GM18520 (cell line): ENCODE measurements at regions not wholly inside any gene's neighbourhood (a gene's known extent, or its start where the extent isn't known, plus 50 kb on each side); places are given as distances from the start of the nearest gene placed in this dataset.
"Not testable (repeated sequence)": the region's sequence is repeated elsewhere in the genome, so short reads cannot be mapped to it uniquely, and the experiment has no call there.

Experiments used
- ATAC-seq: cut with Tn5 transposase; IDR thresholded peaks from one replicate; pipeline ENCODE4 v1.9.1; 2021; ENCODE audit not compliant: unreplicated experiment

DNA sequence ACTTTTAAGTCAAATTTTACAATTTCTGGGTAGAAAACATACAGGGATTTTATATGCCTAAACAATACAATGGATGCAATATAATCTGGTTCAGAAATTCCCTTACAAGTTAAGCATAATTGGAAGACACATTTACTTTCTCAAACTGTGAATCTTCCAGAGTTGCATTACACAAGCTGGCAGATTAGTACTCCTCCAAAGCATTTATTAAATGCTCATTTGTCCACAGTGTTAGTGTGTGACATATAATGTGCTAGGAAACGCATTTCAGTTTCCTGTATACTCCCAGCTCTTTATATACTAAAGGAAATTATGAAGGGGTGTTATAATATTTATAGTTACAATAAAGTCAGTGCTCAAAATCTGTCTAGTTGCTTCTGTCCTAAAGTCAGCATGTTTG is 239.0 kb upstream of the FIGN start:
- no peak for ATAC-seq

DNA sequence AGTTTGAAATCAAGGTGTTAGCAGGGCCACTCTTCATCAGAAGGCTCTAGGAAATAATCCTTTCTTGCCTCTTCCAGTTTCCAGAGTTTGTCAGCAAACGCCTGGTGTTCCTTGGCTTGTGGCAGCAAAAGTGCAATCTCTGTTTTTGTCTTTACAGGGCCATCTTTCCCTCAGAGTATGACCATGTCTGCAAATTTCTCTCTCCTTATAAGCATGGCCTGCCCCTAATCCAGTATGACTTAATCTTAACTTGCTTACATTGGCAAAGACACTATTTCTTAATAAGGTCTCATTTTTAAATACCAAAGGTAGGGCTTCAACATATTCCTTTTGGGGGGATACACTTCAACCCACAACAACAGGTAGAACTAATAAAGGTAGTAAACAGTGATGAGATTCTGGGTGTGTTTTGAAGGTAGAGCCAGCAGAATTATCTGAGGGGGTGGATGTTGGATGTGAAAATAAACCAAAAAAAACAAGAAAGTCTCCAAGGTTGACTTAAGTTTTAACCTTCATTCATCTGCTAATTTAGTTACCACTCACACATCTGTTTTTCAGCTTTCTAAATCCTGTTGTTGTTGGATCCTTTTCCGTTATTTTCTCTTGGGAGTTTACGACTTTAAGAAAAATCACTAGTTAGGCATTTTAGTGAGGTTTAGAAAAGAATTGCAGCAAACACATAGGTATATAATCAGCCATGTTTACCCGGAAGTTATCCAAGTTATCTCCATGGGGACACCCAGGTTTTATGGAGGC is 234.4 kb upstream of the FIGN start:
- ATAC-seq: no peak

DNA sequence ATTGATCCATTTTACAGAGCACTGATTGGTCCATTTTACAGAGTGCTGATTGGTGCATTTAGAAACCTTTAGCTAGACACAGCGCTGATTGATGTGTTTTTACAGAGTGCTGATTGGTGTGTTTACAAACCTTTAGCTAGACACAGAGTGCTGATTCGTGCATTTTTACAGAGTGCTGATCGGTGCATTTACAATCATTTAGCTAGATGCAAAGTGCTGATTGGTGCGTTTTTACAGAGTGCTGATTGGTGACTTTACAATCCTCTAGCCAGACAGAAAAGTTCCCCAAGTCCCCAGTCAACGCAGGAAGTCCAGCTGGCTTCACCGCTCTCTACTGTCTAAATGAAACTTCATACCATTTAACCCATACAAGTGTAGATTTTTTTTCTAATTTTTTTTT is 228.5 kb upstream of the FIGN start:
- ATAC-seq: not testable (repeated sequence)

DNA sequence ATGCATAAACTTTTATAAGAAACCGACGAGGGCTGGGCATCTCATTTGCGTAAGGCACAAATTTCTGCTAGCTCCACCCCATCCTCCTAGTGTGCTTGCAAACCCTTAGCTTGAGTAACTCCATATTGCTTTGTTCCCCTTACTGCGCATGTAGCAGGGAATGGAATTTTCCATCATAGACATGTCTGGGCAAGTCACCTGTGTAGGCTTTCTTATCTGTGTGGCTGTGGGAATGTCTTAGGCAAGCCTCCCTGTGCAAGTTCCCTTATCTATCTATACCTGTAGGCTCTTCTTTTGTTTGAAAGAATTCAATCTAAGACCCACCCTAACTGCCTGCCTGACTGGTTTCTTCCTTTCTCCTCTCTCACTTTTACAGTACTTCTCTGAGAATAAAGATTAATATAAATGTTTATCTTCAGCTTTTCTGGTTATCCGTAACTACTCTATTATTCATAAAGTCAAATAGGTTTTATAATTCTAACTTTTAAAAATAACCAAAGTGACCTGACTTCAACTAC is 217.6 kb upstream of the FIGN start:
- ATAC-seq: no peak

DNA sequence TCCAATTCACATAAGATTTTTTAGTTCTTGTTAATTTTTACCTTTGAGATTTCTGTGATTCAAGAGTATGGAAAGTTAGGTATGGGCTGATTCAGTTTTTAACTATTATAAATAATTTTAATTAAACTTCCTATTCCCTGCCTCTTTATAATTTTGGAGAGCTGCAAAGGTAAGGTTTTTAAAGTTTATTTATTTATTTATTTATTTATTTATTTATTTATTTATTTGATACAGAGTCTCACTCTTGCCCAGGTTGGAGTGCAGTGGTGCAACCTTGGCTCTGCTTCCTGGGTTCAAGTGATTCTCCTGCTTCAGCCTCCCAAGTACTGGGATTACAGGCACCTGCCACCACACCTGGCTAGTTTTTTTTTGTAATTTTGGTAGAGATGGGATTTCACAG is 215.5 kb upstream of the FIGN start:
- no peak for ATAC-seq

DNA sequence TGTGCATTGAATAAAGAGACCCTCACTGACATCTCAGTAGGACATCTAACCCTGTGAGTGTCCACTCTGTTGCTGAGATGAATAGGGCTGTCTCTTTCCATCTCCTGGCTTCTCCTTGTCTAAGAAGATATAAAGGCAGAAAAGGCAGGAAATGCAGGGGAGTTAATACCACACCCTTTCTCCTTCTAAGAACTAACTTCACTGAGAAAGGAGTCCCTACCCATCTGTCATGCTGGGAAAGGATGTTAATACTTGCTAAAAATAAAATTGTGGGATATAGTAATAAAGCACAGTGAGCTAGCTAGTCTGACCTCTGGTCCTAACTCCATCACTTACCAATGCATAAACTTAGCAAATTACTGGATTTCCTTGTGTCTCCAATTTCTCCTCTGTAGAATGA is 213.9 kb upstream of the FIGN start:
- ATAC-seq: no peak

DNA sequence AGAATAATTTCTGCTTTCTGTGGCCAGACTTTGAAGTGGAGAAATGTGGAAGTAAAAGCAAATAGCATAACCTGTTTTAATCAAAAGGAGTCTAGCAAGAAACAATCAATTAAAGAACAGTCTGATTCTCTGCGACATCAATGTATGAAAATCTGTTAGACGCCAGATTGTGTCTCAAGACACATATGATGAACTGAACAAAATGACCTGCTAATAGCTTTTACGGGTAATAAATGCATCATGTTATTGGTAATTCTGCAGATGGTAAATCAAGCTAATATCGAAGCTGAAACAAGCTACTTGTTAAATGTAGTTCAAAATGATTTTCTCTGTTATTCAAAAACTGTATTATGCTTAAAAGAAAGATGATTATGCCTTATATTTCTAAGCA is 208.5 kb upstream of the FIGN start:
- no peak for ATAC-seq

DNA sequence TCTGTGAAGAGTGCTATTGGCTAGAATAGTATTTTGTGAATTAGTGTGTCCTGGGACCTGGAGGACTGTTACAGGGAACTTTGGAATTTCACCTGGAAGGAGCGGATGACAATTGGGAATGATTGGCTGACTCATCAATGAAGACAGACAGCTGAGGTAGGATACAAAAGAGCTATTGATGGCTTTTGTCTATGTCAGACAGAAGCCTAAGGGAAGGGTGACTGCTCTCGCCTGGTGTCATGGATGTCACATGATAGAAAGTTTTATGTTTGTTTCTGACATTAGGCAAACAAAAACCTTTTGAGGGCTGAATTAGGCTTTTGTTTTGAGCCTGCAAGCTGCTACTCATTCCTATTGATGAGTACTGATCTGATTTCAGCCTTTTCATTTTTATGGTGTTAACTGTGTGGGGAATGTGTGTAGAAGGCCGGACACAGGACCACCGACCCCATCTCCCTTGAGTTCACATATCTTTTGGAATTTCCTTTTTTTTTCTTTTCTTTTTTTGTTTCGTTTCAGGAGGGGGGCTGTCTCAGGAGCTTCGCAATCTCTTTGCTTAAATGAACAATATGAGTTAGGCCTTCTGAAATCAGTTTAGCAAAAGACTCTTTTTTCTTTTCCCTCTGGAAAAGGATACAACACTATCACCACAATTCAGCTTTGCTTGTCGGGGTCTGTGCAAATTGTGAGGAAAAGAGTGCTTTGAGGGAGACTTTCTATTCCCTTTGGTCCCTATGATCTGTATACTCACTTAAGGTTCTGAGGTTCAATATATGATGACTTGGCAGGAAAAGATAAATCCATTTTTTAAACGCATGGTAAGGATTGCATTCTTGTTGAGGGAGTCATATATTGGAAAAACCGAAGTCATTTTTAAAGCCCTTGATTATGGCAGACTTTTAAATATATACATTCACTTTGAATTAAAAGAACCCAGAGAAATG is 207.9 kb upstream of the FIGN start:
- no peak for ATAC-seq

DNA sequence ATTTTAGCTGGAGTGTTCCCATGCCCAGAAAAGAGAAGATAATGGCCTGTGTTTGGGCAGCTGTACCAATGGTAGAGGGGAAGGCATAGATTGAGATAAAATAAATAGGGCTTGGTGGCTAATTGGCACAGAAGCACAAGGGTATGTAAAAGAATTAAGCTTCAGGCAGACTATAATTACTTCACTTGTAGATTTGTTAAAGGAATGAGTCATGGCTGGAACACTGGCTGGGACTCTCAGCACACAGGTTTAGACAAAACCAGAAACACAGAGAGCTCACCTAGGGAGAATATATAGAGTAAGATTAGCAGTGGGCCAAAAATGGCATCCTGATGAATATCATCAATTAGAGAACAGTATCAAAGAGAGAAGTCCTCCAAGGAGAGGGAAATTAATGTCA is 198.3 kb upstream of the FIGN start:
- no peak for ATAC-seq

DNA sequence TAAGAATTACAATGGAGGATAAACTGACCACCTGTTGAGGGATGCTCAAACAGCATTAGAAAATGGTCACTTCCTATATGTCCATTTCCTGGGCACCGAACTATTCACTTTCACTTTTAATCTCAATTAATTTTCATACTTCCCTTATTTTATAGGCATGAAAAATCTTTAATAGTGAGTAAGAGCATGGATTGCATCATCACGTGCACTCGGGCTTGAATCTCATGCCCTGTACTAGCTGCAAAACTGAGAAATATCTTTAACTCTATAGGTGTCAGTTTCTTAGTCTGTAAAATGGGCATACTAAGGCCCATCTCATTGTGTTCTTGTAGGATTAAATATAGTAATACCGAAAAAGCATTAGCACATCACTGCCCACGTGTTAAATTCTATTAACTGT is 183.9 kb upstream of the FIGN start:
- no peak for ATAC-seq

DNA sequence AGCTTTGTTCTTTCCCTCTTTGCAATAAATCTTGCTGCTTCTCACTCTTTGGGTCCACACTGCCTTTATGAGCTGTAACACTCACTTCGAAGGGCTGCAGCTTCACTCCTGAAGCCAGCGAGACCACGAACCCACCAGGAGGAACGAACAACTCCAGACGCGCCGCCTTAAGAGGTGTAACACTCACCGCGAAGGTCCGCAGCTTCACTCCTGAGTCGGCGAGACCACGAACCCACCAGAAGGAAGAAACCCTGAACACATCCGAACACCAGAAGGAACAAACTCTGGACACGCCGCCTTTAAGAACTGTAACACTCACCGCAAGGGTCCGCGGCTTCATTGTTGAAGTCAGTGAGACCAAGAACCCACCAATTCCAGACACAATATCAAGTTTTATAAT is 178.7 kb upstream of the FIGN start:
- ATAC-seq: not testable (repeated sequence)

DNA sequence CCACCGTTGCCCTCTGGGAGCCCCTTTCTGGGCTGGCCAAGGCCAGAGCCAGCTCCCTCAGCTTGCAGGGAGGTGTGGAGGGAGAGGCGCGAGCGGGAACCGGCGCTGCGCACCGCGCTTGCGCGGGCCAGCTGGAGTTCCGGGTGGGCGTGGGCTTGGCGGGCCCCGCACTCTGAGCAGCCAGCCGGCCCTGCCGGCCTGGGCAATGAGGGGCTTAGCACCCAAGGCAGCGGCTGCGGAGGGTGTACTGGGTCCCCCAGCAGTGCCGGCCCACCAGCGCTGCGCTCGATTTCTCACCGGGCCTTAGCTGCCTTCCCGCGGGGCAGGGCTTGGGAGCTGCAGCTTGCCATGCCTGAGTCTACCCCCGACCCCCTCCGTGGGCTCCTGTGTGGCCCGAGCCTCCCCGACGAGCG is 177.7 kb upstream of the FIGN start:
- ATAC-seq: not testable (repeated sequence)

DNA sequence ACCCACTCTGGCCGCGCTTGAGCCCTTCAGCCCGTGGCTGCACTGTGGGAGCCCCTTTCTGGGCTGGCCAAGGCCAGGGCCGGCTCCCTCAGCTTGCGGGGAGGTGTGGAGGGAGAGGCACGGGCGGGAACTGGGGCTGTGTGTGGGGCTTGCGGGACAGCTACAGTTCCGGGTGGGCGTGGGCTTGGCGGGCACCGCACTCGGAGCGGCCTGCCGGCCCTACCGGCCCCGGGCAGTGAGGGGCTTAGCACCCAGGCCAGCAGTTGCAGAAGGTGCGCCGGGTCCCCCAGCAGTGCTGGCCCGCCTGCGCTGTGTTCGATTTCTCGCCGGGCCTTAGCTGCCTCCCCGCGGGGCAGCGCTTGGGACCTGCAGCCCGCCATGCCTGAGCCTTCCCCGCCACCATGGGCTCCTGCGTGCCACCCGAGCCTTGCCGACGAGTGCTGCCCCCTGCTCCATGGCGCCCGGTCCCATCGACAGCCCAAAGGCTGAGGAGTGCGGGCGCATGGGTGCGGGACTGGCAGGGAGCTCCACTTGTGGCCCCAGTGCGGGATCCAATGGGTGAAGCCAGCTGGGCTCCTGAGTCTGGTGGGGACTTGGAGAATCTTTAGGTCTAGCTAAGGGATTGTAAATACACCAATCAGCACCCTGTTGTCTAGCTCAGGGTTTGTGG is 173.7 kb upstream of the FIGN start:
- no peak for ATAC-seq

DNA sequence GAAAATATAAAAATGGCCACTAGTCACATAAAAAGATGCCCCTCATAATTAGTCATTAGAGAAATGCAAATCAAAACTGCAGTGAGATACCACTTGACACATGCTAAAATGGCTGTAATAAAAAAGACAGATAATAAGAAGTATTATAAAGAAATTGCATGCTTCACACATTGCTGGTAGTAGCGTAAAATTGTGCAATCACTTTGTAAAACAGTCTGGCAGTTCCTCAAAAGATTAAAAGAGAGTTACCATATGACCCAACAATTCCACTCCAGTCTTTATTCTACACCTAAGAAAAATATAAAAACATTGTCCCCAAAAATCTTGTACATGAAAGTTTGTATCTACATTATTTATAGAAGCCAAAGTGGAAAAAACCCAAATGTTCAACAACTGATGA is 170.6 kb upstream of the FIGN start:
- no peak for ATAC-seq

DNA sequence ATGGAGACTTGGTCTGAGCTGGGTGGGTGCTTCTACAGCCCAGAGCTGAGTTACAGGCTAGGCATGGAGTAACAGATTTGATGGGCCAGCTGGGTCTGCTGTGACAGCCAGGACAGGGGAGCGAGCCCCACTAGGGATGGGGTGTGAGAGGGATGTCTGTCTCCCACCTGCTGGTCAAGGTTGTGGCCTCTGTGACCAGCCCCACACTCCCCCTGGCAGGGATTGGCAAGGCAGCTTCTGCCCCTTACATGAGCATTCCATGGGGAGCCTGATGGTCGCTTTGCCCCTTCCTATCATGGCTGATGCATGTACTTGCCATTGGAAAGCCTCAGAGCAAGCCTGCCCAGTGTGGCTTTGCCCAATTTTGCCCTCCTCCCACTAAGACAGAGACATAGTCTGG is 162.0 kb upstream of the FIGN start:
- ATAC-seq: no peak

DNA sequence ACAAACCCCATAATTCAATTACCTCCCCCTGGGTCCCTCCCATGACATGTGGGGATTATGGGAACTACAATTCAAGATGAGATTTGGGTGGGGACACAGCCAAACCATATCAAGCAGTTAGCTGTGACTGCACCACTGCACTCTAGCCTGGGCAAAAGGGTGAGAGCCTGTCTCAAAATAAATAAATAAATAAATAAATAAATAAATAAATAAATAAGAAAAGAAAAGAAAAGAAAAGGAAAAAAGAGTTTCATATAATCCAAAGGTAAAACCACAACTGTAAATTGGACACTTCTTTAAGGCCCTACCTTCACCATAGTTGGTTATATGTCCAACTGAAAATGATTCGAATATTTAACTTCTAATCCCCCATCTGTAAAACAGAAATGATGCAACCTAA is 157.6 kb upstream of the FIGN start:
- ATAC-seq: not testable (repeated sequence)

DNA sequence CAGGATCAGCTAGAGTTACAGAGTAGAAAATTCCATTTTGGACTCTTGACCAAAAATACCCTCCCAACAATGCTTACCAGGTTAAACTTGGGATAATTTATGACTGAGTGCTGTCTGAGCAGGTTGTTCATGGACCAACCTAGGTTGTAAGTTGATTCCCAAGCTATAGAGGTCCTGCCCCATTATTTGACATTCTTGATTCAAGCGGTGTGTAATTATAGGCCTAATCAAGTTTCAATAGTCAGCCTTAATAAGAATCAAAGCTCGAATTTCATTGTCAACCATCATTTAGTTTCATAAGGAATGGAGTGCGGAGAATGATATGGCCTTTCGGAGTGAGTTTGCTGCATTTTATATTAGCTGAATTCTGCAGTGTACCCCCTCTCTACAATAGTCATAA is 152.8 kb upstream of the FIGN start:
- no peak for ATAC-seq

DNA sequence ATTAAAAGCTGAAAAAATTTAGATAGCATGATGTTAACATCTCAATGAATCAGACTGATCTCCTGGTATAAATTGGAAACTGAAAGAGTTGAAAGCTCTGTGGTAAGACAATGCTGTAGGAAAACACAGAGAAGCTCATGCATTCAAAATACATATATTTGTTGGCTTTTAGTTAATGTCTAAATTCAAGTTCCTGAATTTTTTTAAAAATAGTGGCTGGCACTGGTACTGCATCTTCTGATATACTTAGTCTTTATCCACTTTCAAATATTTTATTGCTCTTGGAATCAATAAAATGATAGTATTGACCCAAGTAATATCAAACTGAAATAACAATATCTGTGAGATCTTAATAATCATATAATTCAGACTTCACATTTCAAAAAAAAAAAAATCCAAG is 151.4 kb upstream of the FIGN start:
- no peak for ATAC-seq

DNA sequence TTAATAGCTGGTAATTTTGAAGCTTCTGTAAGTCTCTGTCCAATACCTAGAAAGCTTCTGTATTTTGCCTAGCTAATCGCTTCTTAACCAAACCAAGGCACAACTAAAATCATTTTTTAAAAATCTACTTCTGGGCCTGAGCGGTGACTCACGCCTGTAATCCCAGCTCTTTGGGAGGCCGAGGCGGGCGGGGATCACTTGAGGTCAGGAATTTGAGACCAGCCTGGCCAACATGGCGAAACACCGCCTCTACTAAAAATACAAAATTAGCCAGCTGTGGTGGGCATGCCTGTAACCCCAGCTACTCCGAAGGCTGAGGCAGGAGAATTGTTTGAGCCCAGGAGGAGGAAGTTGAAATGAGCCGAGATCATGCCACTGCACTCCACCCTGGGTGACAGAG is 148.6 kb upstream of the FIGN start:
- ATAC-seq: no peak

DNA sequence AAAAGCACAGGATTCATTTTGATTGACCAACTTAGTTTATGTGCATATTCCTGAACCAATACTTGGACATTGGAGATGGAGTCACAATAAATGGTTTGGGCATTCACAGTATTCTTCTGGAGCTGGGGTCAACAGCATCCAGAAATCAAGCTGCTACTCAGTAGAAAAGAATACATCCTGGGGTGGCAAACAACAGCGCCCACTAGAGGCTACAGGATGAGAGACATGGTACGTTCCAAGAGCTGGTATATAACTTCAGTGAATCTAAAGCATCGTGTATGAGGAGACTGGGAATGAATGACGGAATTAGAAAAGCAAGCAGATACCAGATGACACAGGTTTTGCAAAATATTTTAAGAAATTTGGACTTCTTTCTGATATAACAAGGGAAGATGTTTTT is 142.9 kb upstream of the FIGN start:
- peak; percentile 42 for ATAC-seq

DNA sequence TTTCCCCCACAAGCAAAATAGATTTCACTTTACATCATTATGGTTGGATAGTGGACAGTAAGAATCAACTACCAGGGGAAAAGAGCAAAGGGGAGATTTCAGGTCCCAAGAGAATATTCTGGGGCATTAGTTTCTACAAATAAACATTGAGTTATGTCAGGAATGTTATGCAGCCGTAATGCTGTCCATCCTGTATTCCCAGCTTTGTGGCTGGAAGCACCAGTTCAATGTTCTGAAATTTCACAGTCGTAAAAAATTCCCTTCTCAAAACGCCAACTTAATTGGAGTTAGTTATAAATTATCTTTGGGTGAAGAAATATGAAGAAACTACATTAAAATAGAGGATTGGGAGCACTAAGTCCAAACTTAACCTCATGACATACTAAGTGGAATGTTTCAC is 141.5 kb upstream of the FIGN start:
- no peak for ATAC-seq

DNA sequence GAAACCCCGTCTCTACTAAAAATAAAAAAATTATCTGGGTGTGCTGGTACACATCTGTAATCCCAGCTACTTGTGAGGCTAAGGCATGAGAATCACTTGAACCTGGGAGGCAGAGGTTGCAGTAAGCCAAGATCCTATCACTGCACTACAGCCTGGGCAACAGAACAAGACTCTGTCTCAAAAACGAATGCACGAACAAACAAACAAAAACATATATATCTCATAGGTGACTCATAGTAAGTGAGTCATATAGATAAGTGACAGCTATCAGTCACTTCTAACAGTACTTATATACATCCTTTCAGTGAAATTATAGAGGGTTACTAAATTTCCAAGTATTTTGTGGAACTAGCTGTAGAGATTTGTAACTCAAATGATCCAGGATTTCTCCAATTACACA is 127.3 kb upstream of the FIGN start:
- no peak for ATAC-seq
